H1 (cell line): ENCODE measurements at regions not wholly inside any gene's neighbourhood (a gene's known extent, or its start where the extent isn't known, plus 50 kb on each side); places are given as distances from the start of the nearest gene placed in this dataset.

Experiments
- GABPA ChIP-seq: IDR thresholded peaks from 2 replicates; pipeline ENCODE4 v1.6.1; 2011; ENCODE audit warnings: mild to moderate bottlenecking, low read length, moderate library complexity, borderline replicate concordance; ENCODE audit not compliant: insufficient read depth
- SAP30 ChIP-seq: fragments of 300-600 bp; sonication (generic); IDR thresholded peaks from 2 replicates; pipeline ENCODE4 v1.7.1; 2012; ENCODE audit warnings: low read length, moderate library complexity, mild to moderate bottlenecking, inconsistent platforms; ENCODE audit not compliant: insufficient read depth, insufficient replicate concordance

GRCh38 chr5:145141534-145141933 lies 693.6 kb downstream of the PRELID2 start (continued):
- TF ChIP-seq GABPA: no peak
- no peak for TF ChIP-seq SAP30
